Activated CD4-positive, alpha-beta memory T cell treated with anti-CD3 and anti-CD28 coated beads, Interleukin-2, amount 10 ng/mL, durations not matched to agents 7 days and 5 days (primary cell): ENCODE measurements at regions not wholly inside any gene's neighbourhood (a gene's known extent, or its start where the extent isn't known, plus 50 kb on each side); places are given as distances from the start of the nearest gene placed in this dataset.
"Not testable (repeated sequence)": the region's sequence is repeated elsewhere in the genome, so short reads cannot be mapped to it uniquely, and the experiment has no call there.

Experiments used
- CTCF ChIA-PET: fragments of 350-600 bp; sonication (Branson Sonifier 250); formaldehyde crosslinking; loops from one replicate; lab custom pipeline; 2021; ENCODE audit warnings: antibody characterized with exemption, inconsistent platforms; lab: Charles Lee
- POLR2A ChIA-PET: fragments of 350-600 bp; sonication (Branson Sonifier 250); formaldehyde crosslinking; loops from one replicate; lab custom pipeline; 2021; ENCODE audit warnings: antibody characterized with exemption; lab: Charles Lee
- DNase-seq: peaks from one replicate; pipeline ENCODE4 v3.0.0-alpha.2; 2020
- H3K27ac Mint-ChIP-seq: one replicate; pipeline ENCODE4 v1.8.0; 2021; ENCODE audit warnings: mild to moderate bottlenecking, mixed read lengths
- H3K27me3 Mint-ChIP-seq: one replicate; pipeline ENCODE4 v1.8.0; 2021; ENCODE audit warnings: mixed read lengths
- H3K36me3 Mint-ChIP-seq: one replicate; pipeline ENCODE4 v1.8.0; 2021; ENCODE audit warnings: low read depth, mixed read lengths
- H3K4me1 Mint-ChIP-seq: one replicate; pipeline ENCODE4 v1.8.0; 2021; ENCODE audit warnings: mixed read lengths
- H3K4me3 Mint-ChIP-seq: one replicate; pipeline ENCODE4 v1.8.0; 2021; ENCODE audit warnings: mild to moderate bottlenecking, mixed read lengths
- H3K9me3 Mint-ChIP-seq: one replicate; pipeline ENCODE4 v1.8.0; 2021; ENCODE audit warnings: mixed read lengths

GRCh38 chr7:53087274-53087673, 51.8 kb downstream of the POM121L12 start:
- Mint-ChIP-seq H3K9me3 (peaks cover 24% of the 10 kb centered on the region), H3K4me3 (no peak overlapping the region), H3K27me3 (no peaks in the 10 kb centered on the region), H3K4me1 (no peaks in the 10 kb centered on the region), H3K36me3 (no peaks in the 10 kb centered on the region), H3K27ac (no peak overlapping the region)
- DNase-seq: no peak
- CTCF ChIA-PET: no interaction called here
- POLR2A ChIA-PET: interaction anchor here (0.6 kb wide), 1 partner anchor 203 kb away, joined by 3 read pairs; no protein-coding TSS in a partner anchor

DNA sequence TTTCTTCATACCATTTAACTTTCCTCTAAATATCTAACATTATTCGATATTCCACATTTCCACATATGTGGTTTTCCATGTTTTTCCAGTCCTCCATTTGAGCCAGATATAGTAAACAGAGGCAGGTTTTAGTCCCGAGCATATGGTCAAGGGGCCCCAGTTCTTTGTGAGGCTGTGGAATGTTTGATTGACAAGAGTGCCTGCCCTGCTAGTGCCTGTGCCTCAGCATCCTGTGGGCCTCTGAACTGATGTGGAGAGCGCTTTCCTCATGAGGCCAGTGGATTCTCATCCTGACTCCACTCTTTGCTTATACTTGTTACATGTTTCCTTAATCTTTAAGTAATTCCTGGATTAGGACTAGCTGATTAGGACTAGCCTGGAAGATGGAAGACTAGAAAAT, 58.8 kb downstream of the POM121L12 start:
- DNase-seq: no peak
- Mint-ChIP-seq H3K4me3 (no peak overlapping the region), H3K36me3 (no peaks in the 10 kb centered on the region), H3K27ac (no peak overlapping the region), H3K9me3 (peaks cover 11% of the 10 kb centered on the region), H3K27me3 (no peaks in the 10 kb centered on the region), H3K4me1 (no peaks in the 10 kb centered on the region)
- POLR2A ChIA-PET: no interaction called here
- CTCF ChIA-PET: no interaction called here

GRCh38 chr7:53094827-53095226, 59.4 kb downstream of the POM121L12 start:
- ChIA-PET POLR2A (no interaction called here), CTCF (no interaction called here)
- H3K36me3 Mint-ChIP-seq: no peaks in the 10 kb centered on the region
- no peak overlapping the region for H3K4me3 Mint-ChIP-seq
- H3K27ac Mint-ChIP-seq: no peak overlapping the region
- no peaks in the 10 kb centered on the region for H3K27me3 Mint-ChIP-seq
- peaks cover 17% of the 10 kb centered on the region for H3K9me3 Mint-ChIP-seq
- DNase-seq: no peak
- H3K4me1 Mint-ChIP-seq: no peaks in the 10 kb centered on the region

DNA sequence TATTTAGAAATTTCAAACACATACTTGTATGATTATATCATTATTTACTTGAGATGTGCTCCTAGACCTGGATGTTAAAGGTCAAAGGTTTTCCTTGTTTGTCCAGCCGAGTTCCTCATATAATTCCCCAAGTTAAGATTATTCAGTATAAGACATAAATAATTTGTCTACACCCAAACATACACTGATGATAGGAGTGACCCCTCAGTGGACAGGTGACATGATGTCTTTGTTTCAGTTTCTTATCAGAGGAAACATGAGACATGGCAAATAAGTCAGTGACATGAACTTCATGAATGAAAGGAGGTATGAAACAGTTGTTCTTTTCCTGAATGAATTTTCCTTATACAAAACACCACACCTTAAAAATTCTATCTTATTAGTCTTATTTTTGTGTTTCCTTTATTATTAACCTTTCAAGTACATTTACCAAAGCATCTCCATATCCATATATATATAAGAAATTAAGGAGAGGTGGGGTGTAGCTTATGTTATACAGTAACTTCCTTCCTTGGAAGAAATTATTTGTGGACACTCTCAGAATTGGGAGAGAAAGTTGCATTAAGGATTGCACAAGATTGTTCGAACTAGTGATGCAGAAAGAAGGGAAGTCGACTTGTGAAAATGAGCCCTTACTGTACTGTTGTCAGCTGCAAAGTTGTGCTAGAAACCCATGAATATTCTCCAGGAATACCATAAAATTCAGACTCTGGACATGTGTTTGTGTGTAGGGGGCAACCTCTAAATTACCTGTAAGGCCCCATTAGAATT, 60.5 kb downstream of the POM121L12 start:
- DNase-seq: no peak
- H3K4me3 Mint-ChIP-seq: no peak overlapping the region
- H3K4me1 Mint-ChIP-seq: no peaks in the 10 kb centered on the region
- no peaks in the 10 kb centered on the region for H3K27me3 Mint-ChIP-seq
- POLR2A ChIA-PET: no interaction called here
- no peaks in the 10 kb centered on the region for H3K36me3 Mint-ChIP-seq
- CTCF ChIA-PET: no interaction called here
- peaks cover 23% of the 10 kb centered on the region for H3K9me3 Mint-ChIP-seq
- H3K27ac Mint-ChIP-seq: no peak overlapping the region

DNA sequence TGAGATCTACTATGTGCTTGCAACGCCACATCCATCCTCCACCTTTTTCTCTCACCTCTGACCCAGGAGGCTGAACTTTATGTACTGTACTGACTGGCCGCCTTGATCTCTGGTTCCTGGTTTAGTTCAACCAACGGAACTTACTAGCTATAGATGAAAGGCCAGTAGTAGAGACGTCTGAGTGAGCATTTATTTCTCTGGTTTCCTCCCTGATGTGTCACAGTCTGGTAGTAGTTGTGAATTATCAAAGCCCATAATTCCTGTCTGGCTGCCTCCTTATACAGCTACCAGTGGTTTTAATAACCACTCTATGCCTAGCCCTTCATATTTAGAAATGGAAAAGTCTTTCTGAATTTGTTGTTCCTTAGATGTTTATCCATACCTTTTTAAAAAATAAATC, 64.7 kb downstream of the POM121L12 start:
- no peaks in the 10 kb centered on the region for H3K4me1 Mint-ChIP-seq
- H3K9me3 Mint-ChIP-seq: peaks cover 27% of the 10 kb centered on the region
- ChIA-PET CTCF (no interaction called here), POLR2A (no interaction called here)
- no peak overlapping the region for H3K4me3 Mint-ChIP-seq
- no peaks in the 10 kb centered on the region for H3K36me3 Mint-ChIP-seq
- H3K27ac Mint-ChIP-seq: no peak overlapping the region
- no peaks in the 10 kb centered on the region for H3K27me3 Mint-ChIP-seq
- no peak for DNase-seq

DNA sequence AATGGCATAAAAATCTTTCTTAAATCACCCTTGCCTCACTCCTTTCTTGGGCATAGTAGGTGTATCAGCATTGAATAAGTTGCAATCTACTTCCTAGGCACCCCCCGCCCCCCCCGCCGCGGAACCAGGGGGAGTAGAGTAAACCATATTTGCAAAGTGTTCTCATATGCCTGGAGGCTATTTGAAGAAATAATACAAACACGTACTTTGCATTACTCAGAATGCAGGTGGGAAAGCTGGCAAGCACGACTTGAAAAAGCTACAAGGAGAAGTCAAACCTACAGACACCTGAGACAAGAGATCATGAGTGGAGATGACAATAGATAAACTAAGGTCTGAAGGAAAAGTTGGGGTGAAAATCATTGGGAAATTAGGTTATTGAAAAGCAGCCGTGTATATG, 65.6 kb downstream of the POM121L12 start:
- no peak overlapping the region for H3K4me3 Mint-ChIP-seq
- ChIA-PET CTCF (no interaction called here), POLR2A (no interaction called here)
- H3K27me3 Mint-ChIP-seq: no peaks in the 10 kb centered on the region
- DNase-seq: no peak
- no peaks in the 10 kb centered on the region for H3K36me3 Mint-ChIP-seq
- peaks cover 27% of the 10 kb centered on the region for H3K9me3 Mint-ChIP-seq
- H3K27ac Mint-ChIP-seq: no peak overlapping the region
- no peaks in the 10 kb centered on the region for H3K4me1 Mint-ChIP-seq

DNA sequence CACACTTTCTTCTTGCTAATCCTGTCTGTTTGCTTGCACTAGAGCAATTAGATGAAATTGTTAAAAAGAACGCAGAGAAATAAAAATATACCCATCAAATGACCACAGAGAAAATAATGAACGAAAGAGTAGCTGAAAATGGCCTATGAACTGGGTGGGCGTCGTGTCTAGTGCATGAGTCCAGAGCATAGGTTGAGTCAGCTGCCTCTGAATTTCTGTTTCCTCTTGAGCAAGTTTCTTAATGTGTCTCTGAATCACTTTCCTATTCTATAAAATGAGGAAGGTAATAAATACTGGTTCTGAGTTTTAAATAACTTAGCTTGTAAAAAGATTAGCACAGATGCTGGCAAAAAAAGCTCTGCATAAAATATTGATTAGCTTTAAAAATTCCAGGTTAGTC, 75.0 kb downstream of the POM121L12 start:
- no peak overlapping the region for H3K27ac Mint-ChIP-seq
- H3K4me1 Mint-ChIP-seq: no peaks in the 10 kb centered on the region
- peaks cover 5% of the 10 kb centered on the region for H3K9me3 Mint-ChIP-seq
- POLR2A ChIA-PET: no interaction called here
- no peaks in the 10 kb centered on the region for H3K27me3 Mint-ChIP-seq
- H3K4me3 Mint-ChIP-seq: no peak overlapping the region
- DNase-seq: no peak
- CTCF ChIA-PET: no interaction called here
- H3K36me3 Mint-ChIP-seq: no peaks in the 10 kb centered on the region

- no peaks in the 10 kb centered on the region for H3K27me3 Mint-ChIP-seq
- H3K27ac Mint-ChIP-seq: no peak overlapping the region
- H3K4me3 Mint-ChIP-seq: no peak overlapping the region
- no peaks in the 10 kb centered on the region for H3K36me3 Mint-ChIP-seq
- ChIA-PET CTCF (no interaction called here), POLR2A (no interaction called here)
- H3K9me3 Mint-ChIP-seq: peaks cover 5% of the 10 kb centered on the region
- H3K4me1 Mint-ChIP-seq: no peaks in the 10 kb centered on the region
- no peak for DNase-seq
Measured at GRCh38 chr7:53111031-53111430, 75.6 kb downstream of the POM121L12 start.

DNA sequence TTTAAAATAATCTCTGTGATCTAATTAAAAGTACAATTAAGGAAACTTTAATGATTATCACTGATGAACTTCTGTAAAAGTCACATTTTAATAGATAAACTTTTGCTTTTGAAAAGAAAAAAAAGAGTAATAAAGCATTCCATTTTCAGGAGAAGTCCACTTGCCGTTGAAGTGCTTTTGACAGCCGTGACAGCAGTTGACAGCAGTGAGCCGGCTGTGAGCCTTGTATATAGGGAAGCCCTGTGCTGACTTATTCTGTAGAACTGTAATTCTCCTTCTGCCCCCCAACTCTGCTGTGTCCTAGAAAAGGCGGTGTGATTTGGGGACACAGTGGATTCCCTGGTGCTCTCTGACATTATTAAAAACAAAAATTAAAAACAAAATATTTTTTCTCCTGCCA, 78.0 kb downstream of the POM121L12 start:
- no peak overlapping the region for H3K27ac Mint-ChIP-seq
- ChIA-PET CTCF (no interaction called here), POLR2A (no interaction called here)
- no peaks in the 10 kb centered on the region for H3K27me3 Mint-ChIP-seq
- peaks cover 14% of the 10 kb centered on the region for H3K9me3 Mint-ChIP-seq
- H3K4me3 Mint-ChIP-seq: no peak overlapping the region
- no peaks in the 10 kb centered on the region for H3K36me3 Mint-ChIP-seq
- DNase-seq: no peak
- no peaks in the 10 kb centered on the region for H3K4me1 Mint-ChIP-seq

DNA sequence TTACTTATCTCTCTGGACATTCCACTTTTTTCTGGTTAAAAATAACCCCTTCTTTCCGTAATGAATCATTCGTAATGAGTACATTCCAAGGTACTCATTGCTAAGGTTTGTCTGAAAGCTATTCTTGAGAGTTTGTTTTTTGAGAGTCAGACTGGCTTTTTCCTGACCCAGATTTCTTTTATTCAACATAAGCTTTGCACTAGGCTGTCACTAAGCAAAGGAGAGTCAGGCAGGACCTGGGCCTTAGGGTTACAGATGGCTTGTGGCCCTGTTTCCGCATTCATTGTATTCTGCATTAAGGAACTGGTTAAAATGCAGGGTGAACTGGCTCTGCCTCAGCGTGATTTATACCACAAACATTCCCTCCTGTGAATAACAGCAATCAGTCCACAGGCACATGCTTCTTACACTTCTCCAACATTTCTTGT, 84.1 kb downstream of the POM121L12 start:
- no peak overlapping the region for H3K27ac Mint-ChIP-seq
- CTCF ChIA-PET: no interaction called here
- H3K4me1 Mint-ChIP-seq: no peaks in the 10 kb centered on the region
- H3K27me3 Mint-ChIP-seq: no peaks in the 10 kb centered on the region
- no peaks in the 10 kb centered on the region for H3K36me3 Mint-ChIP-seq
- peaks cover 24% of the 10 kb centered on the region for H3K9me3 Mint-ChIP-seq
- POLR2A ChIA-PET: no interaction called here
- no peak overlapping the region for H3K4me3 Mint-ChIP-seq
- no peak for DNase-seq

DNA sequence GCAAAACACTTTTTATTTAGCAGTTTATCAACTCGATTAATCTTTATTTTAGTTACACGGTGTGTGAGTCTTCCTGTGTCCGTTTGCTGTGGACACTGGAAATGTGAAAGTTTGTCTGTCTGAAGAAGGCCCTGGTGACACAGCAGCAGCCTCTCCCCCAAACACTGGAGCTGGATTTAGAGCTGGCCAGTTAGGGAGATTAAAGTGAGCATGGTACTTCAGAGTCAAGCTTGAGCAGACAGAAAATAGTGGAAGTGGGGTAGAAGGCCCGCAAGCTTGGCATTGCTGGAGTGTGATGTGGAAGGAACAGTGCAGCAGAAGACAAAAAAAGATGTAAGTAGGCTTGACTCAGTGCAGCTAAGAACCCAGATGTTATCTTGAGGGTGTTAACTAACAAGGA, 85.9 kb downstream of the POM121L12 start:
- POLR2A ChIA-PET: no interaction called here
- Mint-ChIP-seq H3K27me3 (no peaks in the 10 kb centered on the region), H3K4me3 (no peak overlapping the region), H3K4me1 (no peaks in the 10 kb centered on the region), H3K27ac (no peak overlapping the region), H3K36me3 (no peaks in the 10 kb centered on the region), H3K9me3 (peaks cover 24% of the 10 kb centered on the region)
- CTCF ChIA-PET: no interaction called here
- DNase-seq: no peak

DNA sequence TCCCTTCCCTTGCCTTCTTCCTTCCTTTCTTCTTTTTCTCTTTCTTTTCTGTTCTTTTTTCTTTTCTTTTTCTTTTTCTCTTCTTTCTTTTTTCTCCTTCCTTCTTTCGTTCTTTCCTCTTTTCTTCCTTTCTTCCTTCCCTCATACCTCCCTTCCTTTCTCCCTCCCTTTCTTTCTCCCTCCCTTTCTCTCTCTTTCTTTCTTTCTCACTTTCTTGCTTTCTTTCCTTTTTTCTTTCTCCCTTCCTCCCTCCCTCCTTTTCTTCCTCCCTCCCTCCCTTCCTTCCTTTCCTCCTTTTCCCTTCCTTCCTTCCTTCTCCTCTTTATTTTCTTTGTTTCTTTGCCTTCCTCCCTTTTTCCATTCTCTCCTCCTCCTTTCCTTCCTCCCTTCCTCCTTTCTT, 96.3 kb downstream of the POM121L12 start:
- H3K4me1 Mint-ChIP-seq: no peaks in the 10 kb centered on the region
- CTCF ChIA-PET: no interaction called here
- peaks cover 4% of the 10 kb centered on the region for H3K9me3 Mint-ChIP-seq
- no peak overlapping the region for H3K4me3 Mint-ChIP-seq
- H3K27ac Mint-ChIP-seq: no peak overlapping the region
- H3K27me3 Mint-ChIP-seq: no peaks in the 10 kb centered on the region
- H3K36me3 Mint-ChIP-seq: no peaks in the 10 kb centered on the region
- POLR2A ChIA-PET: no interaction called here
- DNase-seq: no peak

DNA sequence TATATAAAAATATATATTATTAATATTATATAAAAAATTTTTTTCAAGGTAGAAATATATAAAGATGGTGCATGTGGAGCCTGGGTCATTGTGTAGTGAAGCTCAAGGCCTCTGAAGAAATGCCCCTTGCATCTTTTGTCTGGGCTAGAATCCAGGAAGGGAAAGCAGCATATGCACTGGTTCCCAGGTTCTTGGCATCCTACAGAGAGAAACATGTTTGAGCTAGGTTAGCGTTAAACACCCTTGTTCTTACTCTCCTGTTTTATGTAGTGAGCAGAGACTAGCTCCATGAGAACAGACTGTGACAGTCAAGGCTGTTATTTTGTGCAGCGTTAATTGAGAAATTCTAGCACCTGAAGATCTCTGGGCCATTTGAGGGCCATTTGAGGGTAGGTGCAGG, 116.1 kb downstream of the POM121L12 start:
- H3K9me3 Mint-ChIP-seq: peaks cover 13% of the 10 kb centered on the region
- H3K27ac Mint-ChIP-seq: no peak overlapping the region
- no peak for DNase-seq
- no peak overlapping the region for H3K4me3 Mint-ChIP-seq
- H3K27me3 Mint-ChIP-seq: no peaks in the 10 kb centered on the region
- ChIA-PET CTCF (no interaction called here), POLR2A (no interaction called here)
- H3K36me3 Mint-ChIP-seq: no peaks in the 10 kb centered on the region
- no peaks in the 10 kb centered on the region for H3K4me1 Mint-ChIP-seq

- H3K4me1 Mint-ChIP-seq, POLR2A ChIA-PET, H3K4me3 Mint-ChIP-seq, H3K27me3 Mint-ChIP-seq, DNase-seq, CTCF ChIA-PET, H3K36me3 Mint-ChIP-seq, H3K27ac Mint-ChIP-seq: not testable (repeated sequence)
- H3K9me3 Mint-ChIP-seq: peaks cover 18% of the 10 kb centered on the region
Measured at GRCh38 chr7:53187184-53187583, 151.8 kb downstream of the POM121L12 start.
